GM12801 (cell line): ENCODE measurements at regions not wholly inside any gene's neighbourhood (a gene's known extent, or its start where the extent isn't known, plus 50 kb on each side); places are given as distances from the start of the nearest gene placed in this dataset.

Source experiments
- CTCF ChIP-seq: IDR thresholded peaks from one replicate; pipeline ENCODE4 v1.5.1; 2011; ENCODE audit warnings: control low read depth; ENCODE audit not compliant: insufficient read length; ENCODE audit errors: extremely low read depth

GRCh38 chr2:7379799-7380198, 462.6 kb downstream of the RNF144A start:
- no peak for TF ChIP-seq CTCF

GRCh38 chr2:7384773-7385349, 467.6 kb downstream of the RNF144A start:
- TF ChIP-seq CTCF, result no peak

GRCh38 chr2:7392076-7392787, 475.0 kb downstream of the RNF144A start:
- no peak for TF ChIP-seq CTCF

- TF ChIP-seq CTCF, result no peak
Measured at GRCh38 chr2:7394195-7394594, 477.0 kb downstream of the RNF144A start.

GRCh38 chr2:7400628-7401027, 483.4 kb downstream of the RNF144A start:
- no peak for TF ChIP-seq CTCF

- TF ChIP-seq CTCF, result no peak
Measured at GRCh38 chr2:7403092-7403775, 486.0 kb downstream of the RNF144A start.

GRCh38 chr2:7405861-7406715, 488.9 kb downstream of the RNF144A start:
- TF ChIP-seq CTCF, result no peak
